ENCODE measurements at regions not wholly inside any gene's neighbourhood (a gene's known extent, or its start where the extent isn't known, plus 50 kb on each side); places are given as distances from the start of the nearest gene placed in this dataset.

- no peaks in the 10 kb centered on the region for H3K9me3 ChIP-seq
- H3K27ac ChIP-seq, result no peak overlapping the region
- H3K4me1 ChIP-seq (ENCODE audit: control insufficient read depth in 1 of 2, low read depth in 2 of 2), result peaks cover 12 to 35% of the 10 kb centered on the region in 2 donors
- no peaks in the 10 kb centered on the region for H3K27me3 ChIP-seq (replicated peaks; ENCODE audit: insufficient read depth)
- no peak for TF ChIP-seq CTCF (IDR thresholded peaks at IDR 0.05)
- H3K4me3 ChIP-seq, result no peak overlapping the region
- ATAC-seq (ENCODE audit: insufficient number of reproducible peaks, low FRiP score, low read depth) (no peak), DNase-seq (ENCODE audit: low spot score) (no peak)
- H3K36me3 ChIP-seq, result no peaks in the 10 kb centered on the region
Measured at GRCh38 chr1:100607628-100608240, 69.8 kb downstream of the GPR88 start.

DNA sequence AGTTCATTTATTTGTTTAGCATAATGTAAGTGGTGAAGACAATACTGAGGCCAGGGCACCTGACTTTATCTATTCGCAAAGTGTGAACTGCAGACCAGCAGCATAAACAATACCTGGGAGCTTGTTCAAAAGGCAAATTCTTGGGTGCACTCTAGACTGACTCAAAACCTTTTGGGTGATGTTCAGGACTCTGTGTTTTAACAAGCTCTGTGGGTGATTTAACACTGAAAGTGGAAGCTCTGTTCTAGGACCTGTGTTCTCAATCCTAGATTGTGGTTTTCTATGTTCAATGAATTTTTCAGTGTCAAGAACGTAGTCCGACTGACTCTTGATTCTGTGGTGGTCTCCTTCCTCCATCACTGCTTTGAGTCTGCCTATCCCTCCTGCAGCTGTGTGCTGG, 71.9 kb downstream of the GPR88 start:
- H3K4me1 ChIP-seq (ENCODE audit: control insufficient read depth in 1 of 2, low read depth in 2 of 2), result peaks cover 12 to 35% of the 10 kb centered on the region in 2 donors
- DNase-seq (ENCODE audit: low spot score) (no peak), ATAC-seq (ENCODE audit: insufficient number of reproducible peaks, low FRiP score, low read depth) (no peak)
- TF ChIP-seq CTCF (IDR thresholded peaks at IDR 0.05), result no peak
- no peak overlapping the region for H3K4me3 ChIP-seq
- no peaks in the 10 kb centered on the region for H3K27me3 ChIP-seq (replicated peaks; ENCODE audit: insufficient read depth)
- H3K9me3 ChIP-seq, result no peaks in the 10 kb centered on the region
- no peak overlapping the region for H3K27ac ChIP-seq
- H3K36me3 ChIP-seq, result no peaks in the 10 kb centered on the region

- DNase-seq (ENCODE audit: low spot score) (no peak), ATAC-seq (ENCODE audit: insufficient number of reproducible peaks, low FRiP score, low read depth) (no peak)
- TF ChIP-seq CTCF (IDR thresholded peaks at IDR 0.05), result no peak
- no peak overlapping the region for H3K27ac ChIP-seq
- H3K36me3 ChIP-seq, result no peaks in the 10 kb centered on the region
- no peak overlapping the region for H3K4me3 ChIP-seq
- no peaks in the 10 kb centered on the region for H3K27me3 ChIP-seq (replicated peaks; ENCODE audit: insufficient read depth)
- H3K4me1 ChIP-seq (ENCODE audit: control insufficient read depth in 1 of 2, low read depth in 2 of 2), result peaks cover 12 to 35% of the 10 kb centered on the region in 2 donors
- H3K9me3 ChIP-seq, result no peaks in the 10 kb centered on the region
Measured at GRCh38 chr1:100611086-100611485, 73.1 kb downstream of the GPR88 start.

DNA sequence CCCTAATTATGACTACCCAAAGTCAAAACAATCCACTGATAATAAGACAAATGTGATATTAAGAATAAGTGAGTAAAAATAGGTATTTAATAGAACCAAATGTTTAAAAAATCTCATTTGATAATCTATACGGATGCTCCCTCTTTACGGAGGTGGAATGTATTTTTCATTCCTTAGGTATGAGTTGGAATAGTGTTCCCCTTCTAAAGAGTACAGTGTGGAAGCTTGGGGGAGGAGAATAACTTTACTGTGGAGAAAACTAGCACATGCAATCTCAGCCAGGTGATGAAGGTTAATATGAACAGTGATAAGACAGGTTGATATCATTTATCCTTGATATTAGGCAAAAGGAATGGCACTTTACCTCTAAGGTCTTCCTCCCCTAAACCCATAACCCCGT, 74.6 kb downstream of the GPR88 start:
- TF ChIP-seq CTCF (IDR thresholded peaks at IDR 0.05), result no peak
- ATAC-seq (ENCODE audit: insufficient number of reproducible peaks, low FRiP score, low read depth) (no peak), DNase-seq (ENCODE audit: low spot score) (no peak)
- Histone ChIP-seq H3K9me3 (no peaks in the 10 kb centered on the region), H3K4me1 (ENCODE audit: control insufficient read depth in 1 of 2, low read depth in 2 of 2) (peaks cover 12 to 33% of the 10 kb centered on the region in 2 donors), H3K27ac (no peak overlapping the region), H3K4me3 (no peak overlapping the region), H3K36me3 (no peaks in the 10 kb centered on the region), H3K27me3 (replicated peaks; ENCODE audit: insufficient read depth) (no peaks in the 10 kb centered on the region)

DNA sequence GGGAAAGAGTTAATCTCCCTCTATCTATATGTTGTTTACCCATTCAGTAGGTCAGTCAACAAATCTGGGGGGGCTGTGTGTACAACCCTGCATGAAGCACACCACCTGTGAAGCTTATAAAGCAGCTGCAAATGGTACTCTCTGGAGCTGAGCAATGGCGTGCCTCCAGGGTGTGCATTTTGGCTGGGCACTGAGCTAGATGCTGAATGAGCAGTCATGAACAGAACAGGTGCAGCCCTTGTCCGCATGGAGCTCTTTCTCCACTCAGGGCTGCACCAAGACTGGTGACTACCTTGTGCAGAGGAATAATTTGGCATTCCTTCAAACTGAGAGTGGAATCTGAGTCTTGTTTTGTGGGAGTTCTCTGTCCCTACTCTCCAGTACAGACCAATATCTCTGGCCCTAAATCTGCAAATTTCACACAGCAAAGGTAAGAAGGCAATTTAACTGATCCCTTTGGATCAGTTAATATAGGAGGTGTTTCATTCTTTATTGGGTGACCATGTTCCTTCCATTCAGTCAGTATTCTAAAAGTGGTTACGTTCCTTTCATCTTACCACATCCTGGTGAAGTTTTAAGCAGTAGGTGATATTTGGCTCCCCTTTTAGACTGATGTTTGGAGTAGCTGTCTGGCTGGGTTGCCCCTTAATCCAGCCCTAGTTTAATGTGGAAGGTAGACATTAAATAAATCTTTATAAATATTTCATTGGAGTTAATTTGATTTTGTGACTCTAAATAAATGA, 76.0 kb downstream of the GPR88 start:
- H3K27ac ChIP-seq, result no peak overlapping the region
- H3K36me3 ChIP-seq, result no peaks in the 10 kb centered on the region
- DNase-seq (ENCODE audit: low spot score) (no peak), ATAC-seq (ENCODE audit: insufficient number of reproducible peaks, low FRiP score, low read depth) (no peak)
- no peaks in the 10 kb centered on the region for H3K9me3 ChIP-seq
- H3K27me3 ChIP-seq (replicated peaks; ENCODE audit: insufficient read depth), result no peaks in the 10 kb centered on the region
- H3K4me1 ChIP-seq (ENCODE audit: control insufficient read depth in 1 of 2, low read depth in 2 of 2), result peaks cover 9 to 21% of the 10 kb centered on the region in 2 donors
- TF ChIP-seq CTCF (IDR thresholded peaks at IDR 0.05), result no peak
- no peak overlapping the region for H3K4me3 ChIP-seq
